K562 (cell line): ENCODE measurements at regions not wholly inside any gene's neighbourhood (a gene's known extent, or its start where the extent isn't known, plus 50 kb on each side); places are given as distances from the start of the nearest gene placed in this dataset.

Source experiments
- ATAC-seq: fragments of 200-7000 bp; cut with Tn5 transposase; 3 replicates; pipeline ENCODE4 v1.9.1; 2020; ENCODE audit warnings: moderate library complexity
- BruUV-seq: library from RNA; stranded (reverse); fragments of 400-500 nt; replicated peaks from 2 replicates; lab custom pipeline; 2021; lab: Mats Ljungman, UMichigan
- CTCF ChIA-PET: fragments of 300-600 bp; formaldehyde crosslinking; extraction: SDS; loops from one replicate; lab custom pipeline; 2021; ENCODE audit warnings: low intra/inter-chr PET ratio; lab: Yijun Ruan, JAX
- POLR2A ChIA-PET: fragments of 300-600, 350-650 bp; sonication (Branson Sonifier 250); formaldehyde crosslinking; extraction: SDS; loops from one replicate; lab custom pipeline; 2021; ENCODE audit warnings: antibody characterized with exemption, inconsistent platforms; lab: Yijun Ruan, JAX
- DNase-seq, 4 experiments: peaks; one replicate each; pipeline versions ENCODE4 v3.0.0 to v3.0.0-alpha.2; 2011 to 2018; ENCODE audit warnings: low spot score in 3 of 4, mixed read lengths in 3 of 4; ENCODE audit errors: extremely low read depth in 1 of 4
- FAIRE-seq: peaks from 2 replicates; lab custom pipeline; 2011; peaks lifted over from hg19 to GRCh38; lab: Jason Lieb, UNC
- H2AFZ ChIP-seq: 2 replicates; pipeline ENCODE4 v1.6.0; 2011; ENCODE audit warnings: low read depth, low read length, control low read depth, inconsistent platforms
- H3K27ac ChIP-seq: fragments of 200-600 bp; 3 replicates; pipeline ENCODE4 v1.8.0; 2011; ENCODE audit warnings: low read depth, mild to moderate bottlenecking, control low read depth, inconsistent platforms, low read length, moderate library complexity, mixed read lengths; ENCODE audit errors: extremely low read depth
- H3K27me3 ChIP-seq, 2 experiments: fragments of 300-600 bp in 1 of 2; 2 replicates in 1 of 2; 3 replicates in 1 of 2; pipeline versions ENCODE4 v1.6.0 to v1.8.0; 2011; ENCODE audit warnings: inconsistent platforms in 2 of 2, low read length in 2 of 2, mild to moderate bottlenecking in 1 of 2, mixed read lengths in 1 of 2, moderate library complexity in 1 of 2; ENCODE audit not compliant: control insufficient read depth in 2 of 2, insufficient read depth in 2 of 2
- H3K36me3 ChIP-seq: fragments of 300-600 bp; 3 replicates; pipeline ENCODE4 v1.8.0; 2011; ENCODE audit warnings: mild to moderate bottlenecking, low read length, inconsistent platforms; ENCODE audit not compliant: control insufficient read depth, insufficient read depth
- H3K4me1 ChIP-seq, 2 experiments: fragments of 200-600 bp in 1 of 2; replicated peaks in 1 of 2; 2 replicates in 1 of 2; 3 replicates in 1 of 2; pipeline versions ENCODE4 v1.5.1 to v1.8.0; 2011; ENCODE audit warnings: inconsistent platforms in 2 of 2, low read length in 2 of 2, mild to moderate bottlenecking in 1 of 2, mixed read lengths in 1 of 2, moderate library complexity in 1 of 2; ENCODE audit not compliant: control insufficient read depth in 2 of 2, insufficient read depth in 2 of 2
- H3K4me2 ChIP-seq: 2 replicates; pipeline ENCODE4 v1.6.1; 2011; ENCODE audit warnings: low read length, control low read depth, inconsistent platforms, mixed read lengths; ENCODE audit not compliant: insufficient read depth
- H3K4me3 ChIP-seq: fragments of 200-600 bp; sonication (generic), shearing (Covaris generic); 2 replicates; pipeline ENCODE4 v1.5.1; 2016; ENCODE audit warnings: control low read depth, inconsistent platforms
- H3K79me2 ChIP-seq: fragments of 200-600 bp; 3 replicates; pipeline ENCODE4 v1.8.0; 2011; ENCODE audit warnings: low read length, inconsistent platforms; ENCODE audit not compliant: control insufficient read depth, insufficient read depth
- H3K9ac ChIP-seq, 2 experiments: 2 replicates each; pipeline versions ENCODE4 v1.6.0 to v1.6.1; 2011; ENCODE audit warnings: low read depth in 2 of 2, low read length in 2 of 2, control low read depth in 1 of 2, inconsistent platforms in 1 of 2, mild to moderate bottlenecking in 1 of 2, mixed read lengths in 1 of 2; ENCODE audit not compliant: insufficient read depth in 1 of 2
- H3K9me1 ChIP-seq: one replicate; pipeline ENCODE4 v1.6.0; 2011; ENCODE audit warnings: inconsistent platforms, mild to moderate bottlenecking, low read length, moderate library complexity; ENCODE audit not compliant: control insufficient read depth, insufficient read depth
- H3K9me3 ChIP-seq: replicated peaks from 2 replicates; pipeline ENCODE4 v1.5.1; 2011; ENCODE audit warnings: low read depth, low read length, inconsistent platforms; ENCODE audit not compliant: control insufficient read depth, insufficient read depth
- H4K20me1 ChIP-seq: replicated peaks from 2 replicates; pipeline ENCODE4 v1.6.1; 2011; ENCODE audit warnings: low read length, inconsistent platforms, mixed read lengths; ENCODE audit not compliant: control insufficient read depth, insufficient read depth
- CXXC5 ChIP-seq: fragments of 250-450 bp; sonication (Bioruptor Pico); IDR thresholded peaks from 2 replicates; pipeline ENCODE4 v1.8.0; 2022; ENCODE audit warnings: inconsistent platforms, mild to moderate bottlenecking, moderate library complexity
- HNRNPH1 ChIP-seq: fragments of 200-400 bp; formaldehyde crosslinking; optimal IDR thresholded peaks from 2 replicates; pipeline ENCODE3; 2017; ENCODE audit warnings: low read depth, mild to moderate bottlenecking, low read length, moderate library complexity
- SRSF9 ChIP-seq: fragments of 200-400 bp; formaldehyde crosslinking; IDR thresholded peaks from 2 replicates; pipeline ENCODE4 v1.6.1; 2017; ENCODE audit warnings: low read depth, low read length, borderline replicate concordance
- WHSC1 ChIP-seq: IDR thresholded peaks from one replicate; pipeline ENCODE4 v1.6.1; 2012; ENCODE audit warnings: low read length, control low read depth, inconsistent platforms
- ZNF175 ChIP-seq: fragments of 200-800 bp; sonication (Bioruptor generic); IDR thresholded peaks from 2 replicates; pipeline ENCODE4 v1.6.1; 2016; ENCODE audit warnings: low read depth, mild to moderate bottlenecking, missing genetic modification characterization, missing compliant biosample characterization
- WGBS: fragments of 100-300 bp; shearing (Covaris generic); methylation state at CpG from one replicate; pipeline ENCODE4 v1.1.6; 2016; ENCODE audit warnings: low coverage, mixed read lengths; ENCODE audit not compliant: insufficient coverage; ENCODE audit errors: missing lambda C conversion rate; 5-methylcytosine and 5-hydroxymethylcytosine counted together
- in situ Hi-C: fragments of 300-500 bp; cut with MboI; formaldehyde crosslinking; loops from 4 replicates; pipeline ENCODE4 v1.15.0; 2018; ENCODE audit warnings: inconsistent platforms, mixed read lengths
- intact Hi-C: fragments of 100-400 bp; cut with micrococcal nuclease; formaldehyde crosslinking; loops from 2 replicates; pipeline ENCODE4 v1.14.2; 2022
- TF ChIP-seq, protein P1 (sequence below): sonication (generic); formaldehyde crosslinking; IDR thresholded peaks from 2 replicates; pipeline ENCODE4 v1.8.1; 2023; ENCODE audit warnings: mild to moderate bottlenecking, missing genetic modification reagents

DNA sequence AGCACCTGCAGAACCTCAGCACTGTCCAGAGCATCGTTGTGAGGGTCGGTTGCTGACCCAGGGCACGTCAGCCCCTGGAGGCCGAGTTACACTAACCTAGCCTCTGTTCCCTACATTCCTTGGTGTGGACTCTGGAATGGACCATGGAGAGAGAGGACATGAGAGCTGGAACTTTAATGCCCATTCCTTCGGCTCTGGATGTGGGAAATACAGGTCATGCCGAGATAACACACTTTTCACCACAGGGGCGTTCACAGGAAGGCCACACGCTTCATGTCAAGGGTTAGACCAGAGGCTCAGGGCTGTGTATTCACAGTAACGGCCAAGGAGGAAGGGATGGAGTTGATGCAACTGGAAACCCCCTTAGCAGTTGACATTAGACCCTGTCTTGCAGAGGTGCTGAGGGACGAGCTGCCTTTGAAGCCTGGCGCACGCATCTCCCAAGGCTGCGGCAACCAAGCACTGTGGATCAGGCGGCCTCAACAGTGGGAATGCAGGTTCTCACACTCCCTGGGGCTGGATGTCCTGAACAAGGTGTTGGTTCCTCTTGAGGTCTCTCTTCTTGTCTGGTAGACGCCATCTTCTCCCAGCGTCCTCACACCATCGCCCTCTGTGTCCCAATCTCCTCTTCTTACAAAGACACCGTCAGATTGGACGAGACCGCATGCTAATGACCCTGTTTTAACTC, 245.2 kb downstream of the KLF6 start:
- peaks cover 0 to 18% of the 10 kb centered on the region in 2 experiments; a peak in 2 of 5 replicates for H3K27me3 ChIP-seq
- intact Hi-C loops (no loop called here), in situ Hi-C loops (no loop called here)
- H3K36me3 ChIP-seq, result no peaks in the 10 kb centered on the region
- no peak overlapping the region for H3K27ac ChIP-seq
- POLR2A ChIA-PET, result interaction anchor here (0.6 to 0.9 kb wide), 2 partner anchors 8 to 295 kb away, joined by 3 read pairs; no protein-coding TSS in a partner anchor
- ATAC-seq (no peak), FAIRE-seq (no peak), DNase-seq (no peak)
- no peaks in the 10 kb centered on the region for H3K79me2 ChIP-seq
- TF ChIP-seq, protein P1, sequence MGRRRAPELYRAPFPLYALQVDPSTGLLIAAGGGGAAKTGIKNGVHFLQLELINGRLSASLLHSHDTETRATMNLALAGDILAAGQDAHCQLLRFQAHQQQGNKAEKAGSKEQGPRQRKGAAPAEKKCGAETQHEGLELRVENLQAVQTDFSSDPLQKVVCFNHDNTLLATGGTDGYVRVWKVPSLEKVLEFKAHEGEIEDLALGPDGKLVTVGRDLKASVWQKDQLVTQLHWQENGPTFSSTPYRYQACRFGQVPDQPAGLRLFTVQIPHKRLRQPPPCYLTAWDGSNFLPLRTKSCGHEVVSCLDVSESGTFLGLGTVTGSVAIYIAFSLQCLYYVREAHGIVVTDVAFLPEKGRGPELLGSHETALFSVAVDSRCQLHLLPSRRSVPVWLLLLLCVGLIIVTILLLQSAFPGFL, result no peak
- TF ChIP-seq WHSC1, result no peak
- TF ChIP-seq HNRNPH1, result no peak
- TF ChIP-seq CXXC5 (CRISPR knock-in tag), result no peak
- no peak for TF ChIP-seq ZNF175 (CRISPR knock-in tag)
- no peak for TF ChIP-seq SRSF9
- H3K9me1 ChIP-seq, result no peaks in the 10 kb centered on the region
- CTCF ChIA-PET, result no interaction called here
- H4K20me1 ChIP-seq, result no peaks in the 10 kb centered on the region
- no peaks in the 10 kb centered on the region for H3K9me3 ChIP-seq
- H3K4me2 ChIP-seq, result no peak overlapping the region
- H3K4me3 ChIP-seq, result no peak overlapping the region
- peaks cover 5% of the 10 kb centered on the region in 2 experiments; a peak in 4 of 5 replicates for H3K4me1 ChIP-seq
- H3K9ac ChIP-seq, result no peak overlapping the region
- no TSS peak for BruUV-seq
- 42% methylated on average over 20 of the region's 20 CpGs for WGBS
- no peak overlapping the region for H2AFZ ChIP-seq
